Anterior cingulate cortex (tissue), 58 donors: ENCODE measurements at regions not wholly inside any gene's neighbourhood (a gene's known extent, or its start where the extent isn't known, plus 50 kb on each side); places are given as distances from the start of the nearest gene placed in this dataset.

Experiments used
- DNase-seq, 58 donors: peaks; one replicate each; lab custom pipeline; 2025; lab: John Stamatoyannopoulos, UW

- no peak for DNase-seq
Measured at GRCh38 chr7:46713868-46714596, 793.0 kb upstream of the IGFBP3 start.

- DNase-seq, result no peak
Measured at GRCh38 chr7:46710927-46711326, 789.9 kb upstream of the IGFBP3 start.

- DNase-seq, result no peak
Measured at GRCh38 chr7:46707973-46708372, 786.9 kb upstream of the IGFBP3 start.

GRCh38 chr7:46705386-46706255, 784.5 kb upstream of the IGFBP3 start:
- no peak for DNase-seq

GRCh38 chr7:46696741-46697140, 775.7 kb upstream of the IGFBP3 start:
- DNase-seq, result no peak

- no peak for DNase-seq
Measured at GRCh38 chr7:46695051-46695708, 774.1 kb upstream of the IGFBP3 start.

- DNase-seq, result no peak
Measured at GRCh38 chr7:46694058-46694457, 773.0 kb upstream of the IGFBP3 start.

GRCh38 chr7:46687203-46687602, 766.1 kb upstream of the IGFBP3 start:
- DNase-seq, result no peak

- no peak for DNase-seq
Measured at GRCh38 chr7:46685051-46685450, 764.0 kb upstream of the IGFBP3 start.

- no peak for DNase-seq
Measured at GRCh38 chr7:46682836-46683624, 762.0 kb upstream of the IGFBP3 start.

GRCh38 chr7:46681865-46682503, 760.9 kb upstream of the IGFBP3 start:
- no peak for DNase-seq

- no peak for DNase-seq
Measured at GRCh38 chr7:46680147-46680546, 759.1 kb upstream of the IGFBP3 start.

- DNase-seq, result no peak
Measured at GRCh38 chr7:46679671-46680070, 758.6 kb upstream of the IGFBP3 start.

- DNase-seq, result no peak
Measured at GRCh38 chr7:46678421-46678820, 757.3 kb upstream of the IGFBP3 start.

- DNase-seq, result no peak
Measured at GRCh38 chr7:46675456-46675855, 754.4 kb upstream of the IGFBP3 start.

- DNase-seq, result no peak
Measured at GRCh38 chr7:46672861-46673260, 751.8 kb upstream of the IGFBP3 start.

GRCh38 chr7:46671108-46671769, 750.2 kb upstream of the IGFBP3 start:
- no peak for DNase-seq

GRCh38 chr7:46669028-46669427, 748.0 kb upstream of the IGFBP3 start:
- DNase-seq, result no peak

GRCh38 chr7:46664453-46664852, 743.4 kb upstream of the IGFBP3 start:
- peak in 14 of 58 donors; percentile 3 to 47 (median 23) for DNase-seq
